ENCODE measurements at regions not wholly inside any gene's neighbourhood (a gene's known extent, or its start where the extent isn't known, plus 50 kb on each side); places are given as distances from the start of the nearest gene placed in this dataset.

- no peak for TF ChIP-seq CTCF (IDR thresholded peaks at IDR 0.05)
- ATAC-seq (ENCODE audit: low FRiP score): no peak
- no peak for DNase-seq (ENCODE audit: low spot score)
Measured at GRCh38 chr6:40733770-40734396, 146.7 kb upstream of the LRFN2 start.

- DNase-seq (ENCODE audit: low spot score): no peak
- no peak for ATAC-seq (ENCODE audit: low FRiP score)
Measured at GRCh38 chr6:40733290-40733689, 146.1 kb upstream of the LRFN2 start.

GRCh38 chr6:40732878-40733277 is 145.7 kb upstream of the LRFN2 start:
- ATAC-seq (ENCODE audit: low FRiP score): no peak
- DNase-seq (ENCODE audit: low spot score): no peak
- no peak for TF ChIP-seq CTCF (IDR thresholded peaks at IDR 0.05)

More at GRCh38 chr6:40733290-40733689, 146.1 kb upstream of the LRFN2 start:
- no peak for TF ChIP-seq CTCF (IDR thresholded peaks at IDR 0.05)

- no peak for ATAC-seq (ENCODE audit: low FRiP score)
- no peak for TF ChIP-seq CTCF (IDR thresholded peaks at IDR 0.05)
- DNase-seq (ENCODE audit: low spot score): no peak
Measured at GRCh38 chr6:40728643-40729042, 141.5 kb upstream of the LRFN2 start.

GRCh38 chr6:40727271-40727670 is 140.1 kb upstream of the LRFN2 start:
- DNase-seq (ENCODE audit: low spot score) (no peak), ATAC-seq (ENCODE audit: low FRiP score) (no peak)
- TF ChIP-seq CTCF (IDR thresholded peaks at IDR 0.05): no peak

- no peak for ATAC-seq (ENCODE audit: low FRiP score)
- TF ChIP-seq CTCF (IDR thresholded peaks at IDR 0.05): no peak
Measured at GRCh38 chr6:40726853-40727252, 139.7 kb upstream of the LRFN2 start.

GRCh38 chr6:40725390-40725789 is 138.2 kb upstream of the LRFN2 start:
- no peak for DNase-seq (ENCODE audit: low spot score)
- TF ChIP-seq CTCF (IDR thresholded peaks at IDR 0.05): no peak
- no peak for ATAC-seq (ENCODE audit: low FRiP score)

More at GRCh38 chr6:40726853-40727252, 139.7 kb upstream of the LRFN2 start:
- DNase-seq (ENCODE audit: low spot score): no peak

All from omental fat pad (tissue), 3 donors.